ENCODE measurements at regions not wholly inside any gene's neighbourhood (a gene's known extent, or its start where the extent isn't known, plus 50 kb on each side); places are given as distances from the start of the nearest gene placed in this dataset.

DNA sequence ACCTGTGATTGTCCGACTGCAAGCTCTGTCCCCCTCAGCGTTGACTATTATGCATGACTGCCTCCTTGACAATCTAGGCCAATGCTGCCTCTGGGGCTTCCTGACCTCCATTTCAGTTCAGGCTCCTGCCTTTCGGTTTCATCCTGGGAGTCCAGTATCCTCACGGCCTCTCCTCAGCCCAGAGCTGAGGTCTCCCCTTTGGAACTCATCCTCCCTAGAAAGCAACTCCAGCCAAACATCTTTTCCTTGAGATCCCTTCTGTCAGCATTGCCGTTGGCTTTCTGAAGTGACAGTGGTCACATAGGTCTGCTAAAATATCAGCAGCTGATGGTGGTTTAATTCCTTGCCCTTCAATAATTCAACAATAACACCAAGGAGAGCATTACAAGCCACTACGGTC is 519.1 kb upstream of the NBEA start:
- TF ChIP-seq ZNF843 (tag by site-specific recombination; IDR thresholded peaks at IDR 0.05) (no peak), ZNF138 (tag by site-specific recombination; IDR thresholded peaks at IDR 0.05; ENCODE audit: borderline replicate concordance) (no peak), SP2 (tag by site-specific recombination; IDR thresholded peaks at IDR 0.05) (no peak), HOXC10 (CRISPR knock-in tag; IDR thresholded peaks at IDR 0.05) (no peak), REST (tag by site-specific recombination; IDR thresholded peaks at IDR 0.05) (no peak), ZNF404 (tag by site-specific recombination; IDR thresholded peaks at IDR 0.05) (no peak), ZNF174 (tag by site-specific recombination; IDR thresholded peaks at IDR 0.05) (no peak), ZNF121 (tag by site-specific recombination; IDR thresholded peaks at IDR 0.05) (no peak), ZNF626 (tag by site-specific recombination; IDR thresholded peaks at IDR 0.05) (no peak), HOXA7 (CRISPR knock-in tag; IDR thresholded peaks at IDR 0.05; ENCODE audit: borderline replicate concordance) (no peak)
- TF ChIP-seq, protein P1, sequence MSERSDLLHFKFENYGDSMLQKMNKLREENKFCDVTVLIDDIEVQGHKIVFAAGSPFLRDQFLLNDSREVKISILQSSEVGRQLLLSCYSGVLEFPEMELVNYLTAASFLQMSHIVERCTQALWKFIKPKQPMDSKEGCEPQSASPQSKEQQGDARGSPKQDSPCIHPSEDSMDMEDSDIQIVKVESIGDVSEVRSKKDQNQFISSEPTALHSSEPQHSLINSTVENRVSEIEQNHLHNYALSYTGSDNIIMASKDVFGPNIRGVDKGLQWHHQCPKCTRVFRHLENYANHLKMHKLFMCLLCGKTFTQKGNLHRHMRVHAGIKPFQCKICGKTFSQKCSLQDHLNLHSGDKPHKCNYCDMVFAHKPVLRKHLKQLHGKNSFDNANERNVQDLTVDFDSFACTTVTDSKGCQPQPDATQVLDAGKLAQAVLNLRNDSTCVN (tag by site-specific recombination; optimal IDR thresholded peaks at IDR 0.05) = no peak
- TF ChIP-seq, protein P2, sequence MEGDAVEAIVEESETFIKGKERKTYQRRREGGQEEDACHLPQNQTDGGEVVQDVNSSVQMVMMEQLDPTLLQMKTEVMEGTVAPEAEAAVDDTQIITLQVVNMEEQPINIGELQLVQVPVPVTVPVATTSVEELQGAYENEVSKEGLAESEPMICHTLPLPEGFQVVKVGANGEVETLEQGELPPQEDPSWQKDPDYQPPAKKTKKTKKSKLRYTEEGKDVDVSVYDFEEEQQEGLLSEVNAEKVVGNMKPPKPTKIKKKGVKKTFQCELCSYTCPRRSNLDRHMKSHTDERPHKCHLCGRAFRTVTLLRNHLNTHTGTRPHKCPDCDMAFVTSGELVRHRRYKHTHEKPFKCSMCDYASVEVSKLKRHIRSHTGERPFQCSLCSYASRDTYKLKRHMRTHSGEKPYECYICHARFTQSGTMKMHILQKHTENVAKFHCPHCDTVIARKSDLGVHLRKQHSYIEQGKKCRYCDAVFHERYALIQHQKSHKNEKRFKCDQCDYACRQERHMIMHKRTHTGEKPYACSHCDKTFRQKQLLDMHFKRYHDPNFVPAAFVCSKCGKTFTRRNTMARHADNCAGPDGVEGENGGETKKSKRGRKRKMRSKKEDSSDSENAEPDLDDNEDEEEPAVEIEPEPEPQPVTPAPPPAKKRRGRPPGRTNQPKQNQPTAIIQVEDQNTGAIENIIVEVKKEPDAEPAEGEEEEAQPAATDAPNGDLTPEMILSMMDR (tag by site-specific recombination; IDR thresholded peaks at IDR 0.05) = no peak
- TF ChIP-seq, protein P3, sequence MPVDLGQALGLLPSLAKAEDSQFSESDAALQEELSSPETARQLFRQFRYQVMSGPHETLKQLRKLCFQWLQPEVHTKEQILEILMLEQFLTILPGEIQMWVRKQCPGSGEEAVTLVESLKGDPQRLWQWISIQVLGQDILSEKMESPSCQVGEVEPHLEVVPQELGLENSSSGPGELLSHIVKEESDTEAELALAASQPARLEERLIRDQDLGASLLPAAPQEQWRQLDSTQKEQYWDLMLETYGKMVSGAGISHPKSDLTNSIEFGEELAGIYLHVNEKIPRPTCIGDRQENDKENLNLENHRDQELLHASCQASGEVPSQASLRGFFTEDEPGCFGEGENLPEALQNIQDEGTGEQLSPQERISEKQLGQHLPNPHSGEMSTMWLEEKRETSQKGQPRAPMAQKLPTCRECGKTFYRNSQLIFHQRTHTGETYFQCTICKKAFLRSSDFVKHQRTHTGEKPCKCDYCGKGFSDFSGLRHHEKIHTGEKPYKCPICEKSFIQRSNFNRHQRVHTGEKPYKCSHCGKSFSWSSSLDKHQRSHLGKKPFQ (tag by site-specific recombination; IDR thresholded peaks at IDR 0.05) = no peak
